Right atrium auricular region (tissue), 2 donors: ENCODE measurements at regions not wholly inside any gene's neighbourhood (a gene's known extent, or its start where the extent isn't known, plus 50 kb on each side); places are given as distances from the start of the nearest gene placed in this dataset.
"Not testable (repeated sequence)": the region's sequence is repeated elsewhere in the genome, so short reads cannot be mapped to it uniquely, and the experiment has no call there.

Source experiments
- DNase-seq: peaks from one replicate; pipeline ENCODE4 v3.0.0-alpha.2; 2019; ENCODE audit warnings: low spot score
- H3K27ac ChIP-seq, 2 donors: fragments of 200-600 bp; sonication (generic); 1 replicate in 1 of 2; 2 replicates in 1 of 2; pipeline ENCODE4 v1.5.1; 2016 to 2019
- H3K27me3 ChIP-seq, 2 donors: fragments of 200-600 bp; sonication (generic); one replicate each; pipeline versions ENCODE4 v1.5.1 to v1.6.0; 2017 to 2019
- H3K36me3 ChIP-seq: fragments of 200-600 bp; sonication (generic); one replicate; pipeline ENCODE4 v1.5.1; 2016
- H3K4me1 ChIP-seq, 2 donors: fragments of 200-600 bp; sonication (generic); one replicate each; pipeline versions ENCODE4 v1.5.1 to v1.6.0; 2017 to 2019
- H3K4me3 ChIP-seq, 2 donors: fragments of 200-600 bp; sonication (generic); 1 replicate in 1 of 2; 2 replicates in 1 of 2; pipeline ENCODE4 v1.5.1; 2017 to 2019; ENCODE audit warnings: mild to moderate bottlenecking in 1 of 2, moderate library complexity in 1 of 2
- H3K9me3 ChIP-seq, 2 donors: fragments of 200-600 bp; sonication (generic); one replicate each; pipeline ENCODE4 v1.5.1; 2019
- TF ChIP-seq, protein P1 (sequence below), 2 donors: fragments of 200-600 bp; sonication (generic); IDR thresholded peaks; one replicate each; pipeline ENCODE4 v1.5.1; 2019; ENCODE audit warnings: antibody characterized with exemption in 2 of 2

DNA sequence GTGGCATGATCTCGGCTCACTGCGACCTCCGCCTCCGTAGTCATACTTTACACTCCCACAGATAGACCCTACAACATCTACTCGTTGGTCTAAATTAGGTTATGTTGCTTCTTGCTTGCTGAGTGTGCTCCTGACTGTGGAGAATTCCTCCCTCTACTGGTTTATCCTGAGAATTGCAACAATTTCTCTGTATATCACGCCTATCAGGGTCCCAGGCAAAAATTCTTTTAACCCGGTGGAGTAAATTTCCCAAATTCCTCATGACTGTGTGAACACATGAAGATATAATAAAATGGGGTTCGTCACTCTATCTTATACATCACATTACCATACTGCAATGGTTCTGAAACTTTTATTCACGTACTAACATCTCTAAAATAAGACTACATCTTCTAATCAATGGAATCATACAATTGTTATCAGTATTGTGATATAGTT lies 156.7 kb downstream of the EVA1A start:
- DNase-seq, result no peak
- H3K4me1 ChIP-seq, result no peaks in the 10 kb centered on the region
- H3K27me3 ChIP-seq, result peaks cover 0 to 3% of the 10 kb centered on the region in 2 donors
- H3K27ac ChIP-seq, result no peak overlapping the region
- no peaks in the 10 kb centered on the region for H3K9me3 ChIP-seq
- no peak overlapping the region for H3K4me3 ChIP-seq
- TF ChIP-seq, protein P1, sequence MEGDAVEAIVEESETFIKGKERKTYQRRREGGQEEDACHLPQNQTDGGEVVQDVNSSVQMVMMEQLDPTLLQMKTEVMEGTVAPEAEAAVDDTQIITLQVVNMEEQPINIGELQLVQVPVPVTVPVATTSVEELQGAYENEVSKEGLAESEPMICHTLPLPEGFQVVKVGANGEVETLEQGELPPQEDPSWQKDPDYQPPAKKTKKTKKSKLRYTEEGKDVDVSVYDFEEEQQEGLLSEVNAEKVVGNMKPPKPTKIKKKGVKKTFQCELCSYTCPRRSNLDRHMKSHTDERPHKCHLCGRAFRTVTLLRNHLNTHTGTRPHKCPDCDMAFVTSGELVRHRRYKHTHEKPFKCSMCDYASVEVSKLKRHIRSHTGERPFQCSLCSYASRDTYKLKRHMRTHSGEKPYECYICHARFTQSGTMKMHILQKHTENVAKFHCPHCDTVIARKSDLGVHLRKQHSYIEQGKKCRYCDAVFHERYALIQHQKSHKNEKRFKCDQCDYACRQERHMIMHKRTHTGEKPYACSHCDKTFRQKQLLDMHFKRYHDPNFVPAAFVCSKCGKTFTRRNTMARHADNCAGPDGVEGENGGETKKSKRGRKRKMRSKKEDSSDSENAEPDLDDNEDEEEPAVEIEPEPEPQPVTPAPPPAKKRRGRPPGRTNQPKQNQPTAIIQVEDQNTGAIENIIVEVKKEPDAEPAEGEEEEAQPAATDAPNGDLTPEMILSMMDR (IDR thresholded peaks at IDR 0.05), result peak; percentile 48 to 83
- no peaks in the 10 kb centered on the region for H3K36me3 ChIP-seq

DNA sequence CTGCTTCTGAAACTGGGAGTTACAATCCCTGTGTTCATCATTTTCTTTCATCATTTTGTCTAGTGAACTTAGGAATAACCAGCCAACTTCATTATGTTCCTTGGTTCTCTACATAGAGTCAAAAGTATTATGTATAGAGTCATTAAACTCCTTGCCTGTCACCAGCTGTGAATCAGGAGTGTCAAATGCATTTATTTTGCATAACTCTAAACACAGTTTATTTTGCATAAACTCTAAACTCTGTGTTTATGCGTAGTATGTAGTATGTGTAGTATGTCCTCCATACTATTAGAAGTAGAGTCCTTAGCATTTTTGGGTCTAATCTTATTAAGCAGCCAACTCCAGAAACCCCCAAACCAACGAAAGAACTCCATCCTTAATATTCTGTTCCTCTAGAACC lies 164.4 kb downstream of the EVA1A start:
- TF ChIP-seq, protein P1 (IDR thresholded peaks at IDR 0.05), result no peak
- H3K9me3 ChIP-seq, result no peaks in the 10 kb centered on the region
- H3K27me3 ChIP-seq, result no peaks in the 10 kb centered on the region
- no peaks in the 10 kb centered on the region for H3K36me3 ChIP-seq
- DNase-seq, result no peak
- no peak overlapping the region for H3K4me3 ChIP-seq
- no peaks in the 10 kb centered on the region for H3K4me1 ChIP-seq
- H3K27ac ChIP-seq, result no peak overlapping the region

DNA sequence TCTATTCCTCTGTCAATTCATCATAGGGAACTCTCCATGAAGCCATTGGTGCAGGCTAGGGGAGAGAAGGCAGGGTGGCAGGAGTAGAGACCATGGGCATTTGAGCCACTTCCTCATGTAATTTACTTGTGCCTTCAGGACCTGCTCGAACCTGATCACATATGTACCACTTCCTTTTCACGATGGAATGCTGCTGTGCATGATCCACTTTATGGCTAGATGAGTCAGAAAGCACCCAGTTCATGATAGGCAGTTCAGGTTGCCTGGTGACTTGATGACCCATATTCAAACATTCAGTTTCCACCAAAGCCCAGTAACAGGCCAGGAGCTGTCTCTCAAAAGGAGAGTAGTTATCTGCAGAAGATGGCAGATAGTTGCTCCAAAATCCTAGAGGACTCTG lies 166.0 kb downstream of the EVA1A start:
- H3K4me3 ChIP-seq, H3K9me3 ChIP-seq, H3K27ac ChIP-seq, DNase-seq, H3K27me3 ChIP-seq, H3K4me1 ChIP-seq, H3K36me3 ChIP-seq: not testable (repeated sequence)

DNA sequence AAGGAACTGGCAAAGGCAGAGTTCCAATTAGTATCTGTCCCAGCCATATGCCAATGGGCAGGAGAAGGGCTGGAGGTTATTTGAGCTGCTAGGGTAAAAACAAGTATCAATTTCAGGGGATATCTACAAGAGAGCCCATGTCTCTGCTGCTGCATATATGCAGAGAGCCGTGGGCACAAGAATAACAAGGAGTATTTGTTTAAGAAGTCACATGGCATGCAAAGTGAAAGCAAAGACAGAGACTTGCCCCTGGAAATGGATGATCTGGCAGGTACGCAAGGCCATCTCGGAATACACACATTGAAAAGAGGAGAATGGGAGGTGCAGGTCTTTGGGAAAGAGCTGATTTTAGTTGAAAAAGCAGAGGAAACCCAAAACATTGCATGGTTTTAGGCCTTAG lies 170.6 kb downstream of the EVA1A start:
- H3K4me3 ChIP-seq, result no peak overlapping the region
- H3K27me3 ChIP-seq, result no peaks in the 10 kb centered on the region
- no peak for DNase-seq
- no peak overlapping the region for H3K27ac ChIP-seq
- no peaks in the 10 kb centered on the region for H3K36me3 ChIP-seq
- no peaks in the 10 kb centered on the region for H3K9me3 ChIP-seq
- no peaks in the 10 kb centered on the region for H3K4me1 ChIP-seq
- TF ChIP-seq, protein P1 (IDR thresholded peaks at IDR 0.05), result no peak

DNA sequence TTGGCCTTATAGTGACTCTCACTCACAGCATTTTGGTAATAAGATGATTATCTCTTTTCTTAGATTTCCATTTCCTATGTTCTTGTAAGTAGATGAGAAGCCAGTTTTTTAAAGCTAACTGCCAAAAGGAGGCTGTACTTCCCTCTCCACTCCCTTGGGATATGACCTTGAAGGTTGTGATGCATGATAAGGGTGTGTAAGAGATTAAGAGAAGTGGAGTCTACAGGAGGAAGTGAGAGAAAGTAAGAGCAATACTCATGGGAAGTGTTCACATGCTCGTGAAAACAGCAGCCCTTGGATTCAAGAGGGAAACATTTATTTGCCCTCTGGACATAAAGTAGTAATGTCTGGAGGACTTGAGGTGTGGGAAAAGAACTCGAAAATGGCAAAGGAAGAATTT lies 171.5 kb downstream of the EVA1A start:
- no peaks in the 10 kb centered on the region for H3K27me3 ChIP-seq
- H3K4me3 ChIP-seq, result no peak overlapping the region
- H3K4me1 ChIP-seq, result no peaks in the 10 kb centered on the region
- H3K9me3 ChIP-seq, result no peaks in the 10 kb centered on the region
- H3K36me3 ChIP-seq, result no peaks in the 10 kb centered on the region
- H3K27ac ChIP-seq, result no peak overlapping the region
- no peak for DNase-seq
- TF ChIP-seq, protein P1 (IDR thresholded peaks at IDR 0.05), result no peak

DNA sequence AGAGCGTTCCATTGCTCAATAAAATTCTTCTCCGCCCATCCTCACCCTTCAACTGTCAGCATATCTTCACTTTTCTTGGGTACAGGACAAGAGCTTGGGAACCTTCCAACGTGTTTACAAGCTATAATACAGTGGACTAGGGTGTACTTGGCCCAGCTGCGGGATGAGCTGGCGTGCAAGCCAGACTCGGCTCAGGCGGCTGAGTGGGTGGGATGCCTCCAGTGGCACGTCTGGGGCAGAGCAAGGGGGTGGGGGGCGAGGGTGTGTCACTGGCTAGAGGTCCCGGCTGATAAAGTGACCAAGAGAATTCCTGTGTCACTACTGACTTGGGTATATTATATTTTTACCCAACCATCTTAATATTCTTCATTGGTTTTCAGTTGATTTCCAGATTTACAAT lies 179.7 kb downstream of the EVA1A start:
- Histone ChIP-seq H3K27ac (no peak overlapping the region), H3K36me3 (no peaks in the 10 kb centered on the region), H3K4me3 (no peak overlapping the region), H3K27me3 (no peaks in the 10 kb centered on the region), H3K4me1 (no peaks in the 10 kb centered on the region), H3K9me3 (no peaks in the 10 kb centered on the region)
- TF ChIP-seq, protein P1 (IDR thresholded peaks at IDR 0.05), result no peak
- no peak for DNase-seq
